AG09309 (cell line): ENCODE measurements at regions not wholly inside any gene's neighbourhood (a gene's known extent, or its start where the extent isn't known, plus 50 kb on each side); places are given as distances from the start of the nearest gene placed in this dataset.
"Not testable (repeated sequence)": the region's sequence is repeated elsewhere in the genome, so short reads cannot be mapped to it uniquely, and the experiment has no call there.

Experiments
- DNase-seq: peaks from one replicate; pipeline ENCODE4 v3.0.0-alpha.2; 2010; ENCODE audit warnings: low read depth
- H3K4me3 ChIP-seq: 2 replicates; pipeline ENCODE4 v1.5.1; 2011; ENCODE audit warnings: mild to moderate bottlenecking, low read depth, low read length, moderate library complexity; ENCODE audit not compliant: control insufficient read depth
- CTCF ChIP-seq: IDR thresholded peaks from 2 replicates; pipeline ENCODE4 v1.5.1; 2011; ENCODE audit warnings: mild to moderate bottlenecking, low read depth, low read length, inconsistent platforms; ENCODE audit not compliant: insufficient read depth, control insufficient read depth; ENCODE audit errors: missing control alignments

- H3K4me3 ChIP-seq, DNase-seq: not testable (repeated sequence)
These were observed 189.9 kb downstream of the LMLN start for GRCh38 chr3:198149904-198150303.

- DNase-seq, H3K4me3 ChIP-seq: not testable (repeated sequence)
These were observed 191.8 kb downstream of the LMLN start for GRCh38 chr3:198151867-198152266.

DNA sequence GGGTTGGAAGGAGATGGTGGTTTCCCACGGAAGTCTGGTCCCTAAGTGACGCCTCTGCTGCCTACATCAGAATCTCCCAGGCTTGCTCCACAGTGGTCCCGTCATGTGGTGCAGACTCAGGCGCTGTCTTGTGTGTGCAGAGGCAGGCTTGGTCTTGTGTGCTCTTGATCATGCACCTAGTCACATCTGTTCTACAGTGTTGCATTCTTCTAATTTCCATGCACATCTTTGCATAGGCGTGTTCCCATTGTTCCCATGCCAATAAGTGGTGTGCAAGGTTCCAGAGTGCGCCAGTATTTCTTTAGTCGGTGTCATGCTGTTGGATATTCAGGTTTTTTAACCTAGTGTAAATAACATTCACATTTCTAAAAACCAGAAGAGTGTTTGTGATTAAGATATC lies 195.8 kb downstream of the LMLN start:
- not testable (repeated sequence) for H3K4me3 ChIP-seq, DNase-seq

DNA sequence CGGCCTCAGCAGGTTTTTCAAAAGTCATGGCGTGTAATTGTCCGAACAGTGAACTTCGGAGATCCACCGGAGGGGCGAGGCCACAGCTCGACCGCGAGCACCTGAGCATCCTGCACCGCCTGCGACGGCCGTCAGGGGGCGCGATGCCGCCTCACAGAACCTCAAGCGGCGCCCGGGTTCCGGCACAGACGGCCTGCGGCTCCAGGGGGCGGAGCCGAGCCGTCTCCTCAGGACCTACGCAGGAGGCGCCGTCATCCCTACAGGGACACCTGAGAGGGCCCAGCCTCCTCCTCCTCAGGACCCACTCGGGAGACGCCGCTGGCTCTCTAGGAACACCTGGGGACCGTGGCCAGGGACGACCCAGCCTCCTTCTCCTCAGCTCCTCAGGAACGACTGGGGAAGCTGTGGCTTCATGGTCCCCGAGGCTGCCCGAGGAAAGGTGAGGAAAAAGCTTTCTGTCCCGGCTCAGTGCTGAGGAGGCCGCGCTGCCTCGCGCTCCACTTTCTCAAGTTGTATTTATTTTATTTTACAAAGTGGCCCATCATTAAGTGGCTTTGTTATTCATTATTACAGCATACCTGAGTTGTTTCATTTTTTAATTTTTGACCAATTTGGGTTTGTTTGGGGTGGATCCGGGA lies 197.3 kb downstream of the LMLN start:
- not testable (repeated sequence) for H3K4me3 ChIP-seq, DNase-seq

GRCh38 chr3:198158007-198158406 lies 198.0 kb downstream of the LMLN start:
- DNase-seq, H3K4me3 ChIP-seq: not testable (repeated sequence)

- DNase-seq, H3K4me3 ChIP-seq: not testable (repeated sequence)
- TF ChIP-seq CTCF: peak; percentile 49
These were observed 207.5 kb downstream of the LMLN start for GRCh38 chr3:198167339-198168039.

DNA sequence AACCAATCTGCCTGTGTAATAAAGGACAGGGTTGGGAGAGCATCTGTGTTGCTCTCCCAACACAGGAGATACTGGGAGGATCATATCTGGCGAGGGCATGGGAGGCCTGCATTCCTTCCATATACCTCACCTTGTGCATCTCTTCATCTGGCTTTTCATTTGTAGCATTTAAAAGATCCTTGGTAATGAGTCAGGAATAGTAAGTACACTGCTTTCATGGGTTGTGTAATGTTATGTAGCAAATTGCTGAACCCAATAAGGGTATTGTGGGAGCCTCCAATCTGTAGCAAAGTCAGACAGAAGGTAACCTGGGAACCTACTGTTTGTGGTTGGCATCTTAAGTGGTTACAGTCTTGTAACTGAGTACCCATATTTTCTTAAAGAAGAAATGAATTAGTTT lies 210.8 kb downstream of the LMLN start:
- DNase-seq: not testable (repeated sequence)

GRCh38 chr3:198173080-198173479 lies 213.1 kb downstream of the LMLN start:
- H3K4me3 ChIP-seq, DNase-seq: not testable (repeated sequence)

More for the DNA sequence above, 210.8 kb downstream of the LMLN start:
- H3K4me3 ChIP-seq: not testable (repeated sequence)

DNA sequence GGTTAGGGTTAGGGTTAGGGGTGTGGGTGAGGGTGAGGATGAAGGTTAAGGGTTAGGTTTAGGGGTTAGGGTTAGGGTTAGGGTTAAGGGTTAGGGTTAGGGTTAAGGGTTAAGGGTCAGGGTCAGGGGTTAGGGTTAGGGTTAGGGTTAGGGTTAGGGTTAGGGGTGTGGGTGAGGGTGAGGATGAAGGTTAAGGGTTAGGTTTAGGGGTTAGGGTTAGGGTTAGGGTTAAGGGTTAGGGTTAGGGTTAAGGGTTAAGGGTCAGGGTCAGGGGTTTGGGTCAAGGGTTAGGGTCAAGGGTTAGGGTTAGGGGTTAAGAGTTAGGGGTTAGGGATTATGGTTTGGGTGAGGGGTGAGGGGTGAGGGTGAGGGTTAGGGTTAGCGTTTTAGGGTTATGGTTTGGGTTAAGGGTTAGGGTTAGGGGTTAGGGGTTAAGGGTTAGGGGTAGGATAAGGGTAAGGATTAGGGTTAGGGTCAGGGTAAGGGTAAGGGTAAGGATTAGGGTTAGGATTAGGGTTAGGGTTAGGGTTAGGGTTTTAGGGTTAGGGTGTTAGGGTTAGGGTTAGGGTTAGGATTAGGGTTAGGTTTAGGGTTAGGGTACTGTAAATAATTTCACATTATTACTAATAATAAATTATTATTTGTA lies 214.0 kb downstream of the LMLN start:
- DNase-seq, H3K4me3 ChIP-seq: not testable (repeated sequence)
